RKO (cell line): ENCODE measurements at regions not wholly inside any gene's neighbourhood (a gene's known extent, or its start where the extent isn't known, plus 50 kb on each side); places are given as distances from the start of the nearest gene placed in this dataset.

Experiments used
- DNase-seq: peaks from one replicate; pipeline ENCODE4 v3.0.0-alpha.2; 2016; ENCODE audit warnings: low spot score

- no peak for DNase-seq
These were observed 154.0 kb upstream of the THBS1 start for GRCh38 chr15:39426552-39427532.

- DNase-seq, result no peak
These were observed 153.2 kb upstream of the THBS1 start for GRCh38 chr15:39427705-39428104.

- DNase-seq, result no peak
These were observed 151.0 kb upstream of the THBS1 start for GRCh38 chr15:39429898-39430357.

GRCh38 chr15:39430389-39430788 is 150.5 kb upstream of the THBS1 start:
- no peak for DNase-seq

GRCh38 chr15:39431376-39431775 is 149.5 kb upstream of the THBS1 start:
- no peak for DNase-seq

- no peak for DNase-seq
These were observed 148.9 kb upstream of the THBS1 start for GRCh38 chr15:39432026-39432425.

- DNase-seq, result no peak
These were observed 147.9 kb upstream of the THBS1 start for GRCh38 chr15:39432912-39433348.

GRCh38 chr15:39433376-39433775 is 147.5 kb upstream of the THBS1 start:
- no peak for DNase-seq

GRCh38 chr15:39434163-39434562 is 146.7 kb upstream of the THBS1 start:
- DNase-seq, result no peak

- DNase-seq, result no peak
These were observed 146.1 kb upstream of the THBS1 start for GRCh38 chr15:39434751-39435238.

GRCh38 chr15:39435244-39435643 is 145.6 kb upstream of the THBS1 start:
- DNase-seq, result no peak

- DNase-seq, result no peak
These were observed 142.6 kb upstream of the THBS1 start for GRCh38 chr15:39438260-39438659.

GRCh38 chr15:39438799-39439592 is 141.9 kb upstream of the THBS1 start:
- no peak for DNase-seq

GRCh38 chr15:39442898-39443297 is 138.0 kb upstream of the THBS1 start:
- DNase-seq, result no peak

GRCh38 chr15:39443659-39444219 is 137.1 kb upstream of the THBS1 start:
- DNase-seq, result no peak

- no peak for DNase-seq
These were observed 136.0 kb upstream of the THBS1 start for GRCh38 chr15:39444735-39445470.

- no peak for DNase-seq
These were observed 134.9 kb upstream of the THBS1 start for GRCh38 chr15:39445931-39446330.

- no peak for DNase-seq
These were observed 133.5 kb upstream of the THBS1 start for GRCh38 chr15:39447346-39447745.

GRCh38 chr15:39447881-39448280 is 133.0 kb upstream of the THBS1 start:
- no peak for DNase-seq

GRCh38 chr15:39448409-39448808 is 132.5 kb upstream of the THBS1 start:
- DNase-seq, result no peak

GRCh38 chr15:39451121-39451688 is 129.7 kb upstream of the THBS1 start:
- DNase-seq, result no peak
